Fibroblast of lung (primary cell): ENCODE measurements at regions not wholly inside any gene's neighbourhood (a gene's known extent, or its start where the extent isn't known, plus 50 kb on each side); places are given as distances from the start of the nearest gene placed in this dataset.
"Not testable (repeated sequence)": the region's sequence is repeated elsewhere in the genome, so short reads cannot be mapped to it uniquely, and the experiment has no call there.

Source experiments
- DNase-seq, 2 donors: peaks; one replicate each; pipeline versions ENCODE4 v3.0.0 to v3.0.0-alpha.2; 2010; ENCODE audit warnings: low read depth in 2 of 2
- H2AFZ ChIP-seq: 2 replicates; pipeline ENCODE4 v1.5.1; 2012; ENCODE audit warnings: low read length, control low read depth, inconsistent platforms
- H3K27ac ChIP-seq: 2 replicates; pipeline ENCODE4 v1.5.1; 2011; ENCODE audit warnings: low read length, control low read depth; ENCODE audit not compliant: insufficient read depth
- H3K27me3 ChIP-seq: 2 replicates; pipeline ENCODE4 v1.5.1; 2011; ENCODE audit warnings: mild to moderate bottlenecking, low read length; ENCODE audit not compliant: control insufficient read depth, insufficient read depth
- H3K36me3 ChIP-seq: 2 replicates; pipeline ENCODE4 v1.5.1; 2011; ENCODE audit warnings: low read length; ENCODE audit not compliant: control insufficient read depth, insufficient read depth
- H3K4me1 ChIP-seq: 2 replicates; pipeline ENCODE4 v1.5.1; 2011; ENCODE audit warnings: low read length; ENCODE audit not compliant: control insufficient read depth, insufficient read depth; ENCODE audit errors: extremely low read depth
- H3K4me2 ChIP-seq: 2 replicates; pipeline ENCODE4 v1.5.1; 2011; ENCODE audit warnings: low read length, control low read depth; ENCODE audit not compliant: insufficient read depth; ENCODE audit errors: extremely low read depth
- H3K4me3 ChIP-seq, 4 experiments: fragments of 200-600 bp in 1 of 4; sonication (generic) in 1 of 4; replicated peaks in 1 of 4; 2 replicates each; pipeline ENCODE4 v1.5.1; 2011 to 2016; ENCODE audit warnings: low read length in 4 of 4, low read depth in 3 of 4, mild to moderate bottlenecking in 3 of 4, control low read depth in 2 of 4, inconsistent platforms in 1 of 4, mixed read lengths in 1 of 4; ENCODE audit not compliant: insufficient read depth in 1 of 4; ENCODE audit errors: control extremely low read depth in 1 of 4
- H3K79me2 ChIP-seq: 2 replicates; pipeline ENCODE4 v1.5.1; 2012; ENCODE audit warnings: mild to moderate bottlenecking, low read length, inconsistent platforms; ENCODE audit not compliant: control insufficient read depth, insufficient read depth
- H3K9ac ChIP-seq: 2 replicates; pipeline ENCODE4 v1.5.1; 2011; ENCODE audit warnings: mild to moderate bottlenecking, low read length, control low read depth; ENCODE audit not compliant: insufficient read depth
- H3K9me3 ChIP-seq: 2 replicates; pipeline ENCODE4 v1.5.1; 2012; ENCODE audit warnings: low read depth, low read length; ENCODE audit not compliant: control insufficient read depth, insufficient read depth
- H4K20me1 ChIP-seq: 2 replicates; pipeline ENCODE4 v1.5.1; 2011; ENCODE audit warnings: low read length; ENCODE audit not compliant: control insufficient read depth, insufficient read depth; ENCODE audit errors: extremely low read depth
- EZH2 ChIP-seq: IDR thresholded peaks from 2 replicates; pipeline ENCODE4 v1.5.1; 2012; ENCODE audit warnings: low read length, control low read depth, mild to moderate bottlenecking; ENCODE audit errors: missing control alignments
- TF ChIP-seq, protein P1 (sequence below), 2 donors: IDR thresholded peaks in 1 of 2; conservative IDR thresholded peaks in 1 of 2; 1 replicate in 1 of 2; 2 replicates in 1 of 2; pipeline ENCODE4 v1.5.1; 2011 to 2012; ENCODE audit warnings: low read length in 2 of 2, control low read depth in 1 of 2, inconsistent platforms in 1 of 2, low read depth in 1 of 2, mild to moderate bottlenecking in 1 of 2

- no peaks in the 10 kb centered on the region for H3K9me3 ChIP-seq
- H3K9ac ChIP-seq = no peak overlapping the region
- H3K27me3 ChIP-seq = no peaks in the 10 kb centered on the region
- no peak overlapping the region for H3K4me3 ChIP-seq
- no peaks in the 10 kb centered on the region for H3K36me3 ChIP-seq
- H3K4me1 ChIP-seq = no peaks in the 10 kb centered on the region
- no peak for DNase-seq
- H3K4me2 ChIP-seq = no peak overlapping the region
- no peak overlapping the region for H3K27ac ChIP-seq
- H2AFZ ChIP-seq = no peak overlapping the region
- no peaks in the 10 kb centered on the region for H4K20me1 ChIP-seq
- TF ChIP-seq, protein P1, sequence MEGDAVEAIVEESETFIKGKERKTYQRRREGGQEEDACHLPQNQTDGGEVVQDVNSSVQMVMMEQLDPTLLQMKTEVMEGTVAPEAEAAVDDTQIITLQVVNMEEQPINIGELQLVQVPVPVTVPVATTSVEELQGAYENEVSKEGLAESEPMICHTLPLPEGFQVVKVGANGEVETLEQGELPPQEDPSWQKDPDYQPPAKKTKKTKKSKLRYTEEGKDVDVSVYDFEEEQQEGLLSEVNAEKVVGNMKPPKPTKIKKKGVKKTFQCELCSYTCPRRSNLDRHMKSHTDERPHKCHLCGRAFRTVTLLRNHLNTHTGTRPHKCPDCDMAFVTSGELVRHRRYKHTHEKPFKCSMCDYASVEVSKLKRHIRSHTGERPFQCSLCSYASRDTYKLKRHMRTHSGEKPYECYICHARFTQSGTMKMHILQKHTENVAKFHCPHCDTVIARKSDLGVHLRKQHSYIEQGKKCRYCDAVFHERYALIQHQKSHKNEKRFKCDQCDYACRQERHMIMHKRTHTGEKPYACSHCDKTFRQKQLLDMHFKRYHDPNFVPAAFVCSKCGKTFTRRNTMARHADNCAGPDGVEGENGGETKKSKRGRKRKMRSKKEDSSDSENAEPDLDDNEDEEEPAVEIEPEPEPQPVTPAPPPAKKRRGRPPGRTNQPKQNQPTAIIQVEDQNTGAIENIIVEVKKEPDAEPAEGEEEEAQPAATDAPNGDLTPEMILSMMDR (conservative IDR thresholded peaks at IDR 0.05 in 1 of 2, IDR thresholded peaks at IDR 0.05 in 1 of 2; ENCODE audit: low read depth in 1 of 2, low read length in 2 of 2) = no peak
- TF ChIP-seq EZH2 = no peak
- H3K79me2 ChIP-seq = no peaks in the 10 kb centered on the region
Observed at GRCh38 chrX:40368611-40369061, 212.1 kb upstream of the ATP6AP2 start.

DNA sequence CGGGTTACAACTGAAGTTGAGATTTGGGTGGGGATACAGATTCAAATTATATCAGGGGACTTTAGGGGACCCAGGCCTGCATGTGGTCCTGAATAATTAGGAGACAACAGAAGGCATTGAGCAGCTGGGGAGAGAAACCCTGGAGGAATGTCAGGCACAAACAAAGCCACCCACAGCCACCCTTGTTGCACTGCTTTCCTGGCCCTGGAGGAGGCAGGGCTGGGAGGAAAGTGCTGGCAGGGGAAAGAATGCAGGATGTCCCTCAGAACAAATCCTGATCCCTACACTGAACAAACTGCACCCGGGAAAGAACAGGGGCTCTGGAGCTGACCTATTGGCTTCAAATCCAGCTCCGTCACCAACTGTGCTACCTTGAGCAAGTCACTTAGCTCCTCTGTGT is 214.1 kb upstream of the ATP6AP2 start:
- Histone ChIP-seq H3K27me3 (no peaks in the 10 kb centered on the region), H3K4me3 (no peak overlapping the region), H2AFZ (no peak overlapping the region), H3K4me1 (no peaks in the 10 kb centered on the region), H3K9me3 (no peaks in the 10 kb centered on the region), H3K79me2 (no peaks in the 10 kb centered on the region), H3K27ac (no peak overlapping the region), H3K4me2 (no peak overlapping the region), H3K36me3 (no peaks in the 10 kb centered on the region), H3K9ac (no peak overlapping the region), H4K20me1 (no peaks in the 10 kb centered on the region)
- no peak for DNase-seq
- TF ChIP-seq, protein P1 (conservative IDR thresholded peaks at IDR 0.05 in 1 of 2, IDR thresholded peaks at IDR 0.05 in 1 of 2; ENCODE audit: low read depth in 1 of 2, low read length in 2 of 2) = no peak
- no peak for TF ChIP-seq EZH2

DNA sequence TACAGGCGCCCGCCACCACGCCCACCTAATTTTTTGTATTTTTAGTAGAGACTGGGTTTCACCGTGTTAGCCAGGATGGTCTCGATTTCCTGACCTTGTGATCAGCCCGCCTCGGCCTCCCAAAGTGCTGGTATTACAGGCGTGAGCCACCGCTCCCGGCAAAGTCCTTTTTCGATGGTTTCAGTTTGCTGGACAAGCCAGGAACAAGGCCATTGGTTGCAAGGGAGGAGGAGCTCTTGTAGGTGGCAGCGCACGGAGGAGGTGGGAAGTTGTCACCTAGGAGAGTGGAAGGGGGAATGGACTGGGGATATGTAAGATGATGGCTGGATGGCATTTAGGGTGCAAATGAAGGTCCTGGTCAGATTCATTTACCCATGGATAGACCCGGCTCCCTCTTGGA is 218.5 kb upstream of the ATP6AP2 start:
- H2AFZ ChIP-seq, H3K9ac ChIP-seq, H3K36me3 ChIP-seq, DNase-seq, H3K4me1 ChIP-seq, H3K9me3 ChIP-seq, H3K4me3 ChIP-seq, H3K4me2 ChIP-seq, H3K27me3 ChIP-seq, H4K20me1 ChIP-seq, H3K79me2 ChIP-seq, H3K27ac ChIP-seq: not testable (repeated sequence)
